ENCODE measurements at regions not wholly inside any gene's neighbourhood (a gene's known extent, or its start where the extent isn't known, plus 50 kb on each side); places are given as distances from the start of the nearest gene placed in this dataset.

DNA sequence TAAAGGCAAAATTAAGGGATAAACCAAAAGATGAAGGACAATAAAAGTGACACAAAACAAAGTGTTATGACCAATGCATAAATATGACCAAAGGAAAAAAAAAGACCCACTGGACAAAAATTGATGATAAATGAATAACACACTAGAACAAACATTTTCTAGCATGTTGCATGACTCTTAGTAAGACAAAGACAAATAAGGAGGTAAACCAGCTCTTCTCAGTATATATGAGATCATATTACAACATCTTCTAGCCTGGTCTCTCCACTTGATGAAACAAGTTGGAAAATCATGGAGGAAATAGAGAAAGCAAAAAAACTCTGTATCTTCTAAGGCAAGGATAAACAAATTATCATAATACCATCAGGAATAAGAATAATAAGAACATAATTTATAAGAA is 163.9 kb upstream of the GBE1 start:
- ChIA-PET CTCF (no interaction called here), POLR2A (no interaction called here)
- DNase-seq (ENCODE audit: extremely low spot score): no peak
- TF ChIP-seq ELF4 (IDR thresholded peaks at IDR 0.05) (no peak), LEF1 (IDR thresholded peaks at IDR 0.05; ENCODE audit: borderline replicate concordance) (no peak), HDGF (IDR thresholded peaks at IDR 0.05; ENCODE audit: borderline replicate concordance) (no peak), SP1 (IDR thresholded peaks at IDR 0.05) (no peak), FOXA1 (IDR thresholded peaks at IDR 0.05) (no peak), NFRKB (IDR thresholded peaks at IDR 0.05) (no peak), ZNF384 (IDR thresholded peaks at IDR 0.05) (no peak), SUZ12 (IDR thresholded peaks at IDR 0.05) (no peak), BHLHE40 (IDR thresholded peaks at IDR 0.05; ENCODE audit: borderline replicate concordance) (no peak), L3MBTL2 (conservative IDR thresholded peaks at IDR 0.05) (no peak), CTBP1 (IDR thresholded peaks at IDR 0.05; ENCODE audit: borderline replicate concordance) (no peak)
- TF ChIP-seq, protein P1, sequence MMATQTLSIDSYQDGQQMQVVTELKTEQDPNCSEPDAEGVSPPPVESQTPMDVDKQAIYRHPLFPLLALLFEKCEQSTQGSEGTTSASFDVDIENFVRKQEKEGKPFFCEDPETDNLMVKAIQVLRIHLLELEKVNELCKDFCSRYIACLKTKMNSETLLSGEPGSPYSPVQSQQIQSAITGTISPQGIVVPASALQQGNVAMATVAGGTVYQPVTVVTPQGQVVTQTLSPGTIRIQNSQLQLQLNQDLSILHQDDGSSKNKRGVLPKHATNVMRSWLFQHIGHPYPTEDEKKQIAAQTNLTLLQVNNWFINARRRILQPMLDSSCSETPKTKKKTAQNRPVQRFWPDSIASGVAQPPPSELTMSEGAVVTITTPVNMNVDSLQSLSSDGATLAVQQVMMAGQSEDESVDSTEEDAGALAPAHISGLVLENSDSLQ (IDR thresholded peaks at IDR 0.05): no peak

DNA sequence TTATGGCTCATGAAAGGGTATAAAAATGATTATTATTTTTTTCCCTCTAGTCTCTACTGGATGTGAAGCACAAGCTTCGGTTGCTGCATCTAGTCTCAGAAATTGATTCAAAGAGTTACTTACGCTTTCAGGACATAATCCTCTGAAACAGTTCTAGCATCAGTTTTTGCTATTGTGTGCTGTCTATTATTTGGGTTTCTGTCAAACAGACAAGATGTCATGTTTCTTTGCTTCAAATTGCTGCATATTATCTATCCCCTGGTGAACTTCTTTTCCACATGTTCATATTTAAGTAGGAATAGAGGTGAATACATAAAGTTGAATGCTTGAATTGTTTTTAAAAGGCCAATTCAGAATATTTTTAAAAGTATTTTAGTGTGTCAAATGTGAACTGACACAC is 161.6 kb upstream of the GBE1 start:
- ChIA-PET CTCF (no interaction called here), POLR2A (no interaction called here)
- TF ChIP-seq L3MBTL2 (conservative IDR thresholded peaks at IDR 0.05) (no peak), HDGF (IDR thresholded peaks at IDR 0.05; ENCODE audit: borderline replicate concordance) (no peak), FOXA1 (IDR thresholded peaks at IDR 0.05) (no peak), ZNF384 (IDR thresholded peaks at IDR 0.05) (no peak), LEF1 (IDR thresholded peaks at IDR 0.05; ENCODE audit: borderline replicate concordance) (no peak), CTBP1 (IDR thresholded peaks at IDR 0.05; ENCODE audit: borderline replicate concordance) (no peak), TARDBP (IDR thresholded peaks at IDR 0.05) (no peak), SP1 (IDR thresholded peaks at IDR 0.05) (no peak), FOXM1 (IDR thresholded peaks at IDR 0.05; ENCODE audit: borderline replicate concordance) (no peak)
- DNase-seq (ENCODE audit: extremely low spot score): no peak

DNA sequence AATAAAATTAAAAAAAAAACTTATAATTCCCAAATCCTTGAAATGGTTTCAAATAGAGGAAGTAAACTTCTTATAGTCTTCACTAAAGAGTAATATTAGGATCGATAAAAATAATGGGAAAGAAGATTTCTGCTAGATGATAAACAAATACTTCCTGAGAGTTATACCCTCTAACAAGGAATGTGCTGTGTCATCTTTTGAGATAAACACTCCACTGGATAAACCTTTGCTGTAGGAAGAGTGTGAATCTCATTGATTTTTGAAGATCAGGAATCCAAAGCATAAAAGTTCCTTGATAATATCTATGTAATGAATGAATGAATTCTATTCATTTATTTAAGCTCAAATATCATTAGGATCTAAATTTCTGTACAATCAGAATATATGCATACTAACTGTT is 161.0 kb upstream of the GBE1 start:
- ChIA-PET CTCF (no interaction called here), POLR2A (no interaction called here)
- TF ChIP-seq, protein P1 (IDR thresholded peaks at IDR 0.05): no peak
- TF ChIP-seq BHLHE40 (IDR thresholded peaks at IDR 0.05; ENCODE audit: borderline replicate concordance) (no peak), FOXM1 (IDR thresholded peaks at IDR 0.05; ENCODE audit: borderline replicate concordance) (no peak), TARDBP (IDR thresholded peaks at IDR 0.05) (no peak), FOXA1 (IDR thresholded peaks at IDR 0.05) (no peak), ARNT (IDR thresholded peaks at IDR 0.05) (no peak), ZNF384 (IDR thresholded peaks at IDR 0.05) (no peak), SP1 (IDR thresholded peaks at IDR 0.05) (no peak), CTBP1 (IDR thresholded peaks at IDR 0.05; ENCODE audit: borderline replicate concordance) (no peak), SUZ12 (IDR thresholded peaks at IDR 0.05) (no peak), LEF1 (IDR thresholded peaks at IDR 0.05; ENCODE audit: borderline replicate concordance) (no peak), L3MBTL2 (conservative IDR thresholded peaks at IDR 0.05) (no peak), NFRKB (IDR thresholded peaks at IDR 0.05) (no peak), ELF4 (IDR thresholded peaks at IDR 0.05) (no peak), HDGF (IDR thresholded peaks at IDR 0.05; ENCODE audit: borderline replicate concordance) (no peak), FOXK2 (IDR thresholded peaks at IDR 0.05) (no peak)
- DNase-seq (ENCODE audit: extremely low spot score): no peak

DNA sequence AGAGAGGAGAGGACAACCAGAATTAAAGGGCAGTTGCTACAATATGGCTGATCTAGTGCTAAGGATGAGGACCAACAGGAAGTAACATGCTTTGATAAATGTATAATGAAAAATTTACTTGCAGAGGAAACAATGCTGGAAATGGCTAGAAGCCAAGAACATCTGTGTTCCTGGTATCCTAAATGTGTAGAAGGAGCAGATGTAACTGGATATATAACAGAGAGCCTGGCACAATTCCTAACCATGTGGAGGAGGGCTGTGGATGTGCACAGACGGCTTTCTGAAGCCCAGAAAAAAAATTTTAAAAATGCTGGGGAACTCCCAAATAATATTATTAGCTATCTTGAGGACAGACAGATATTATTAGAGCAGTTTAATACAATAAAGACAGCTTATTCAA is 159.4 kb upstream of the GBE1 start:
- ChIA-PET POLR2A (no interaction called here), CTCF (no interaction called here)
- DNase-seq (ENCODE audit: extremely low spot score): no peak
- no peak for TF ChIP-seq LEF1 (IDR thresholded peaks at IDR 0.05; ENCODE audit: borderline replicate concordance)
- TF ChIP-seq HDGF (IDR thresholded peaks at IDR 0.05; ENCODE audit: borderline replicate concordance): no peak
- TF ChIP-seq, protein P1 (IDR thresholded peaks at IDR 0.05): no peak
- no peak for TF ChIP-seq L3MBTL2 (conservative IDR thresholded peaks at IDR 0.05)
- TF ChIP-seq ELF4 (IDR thresholded peaks at IDR 0.05): no peak
- no peak for TF ChIP-seq FOXA1 (IDR thresholded peaks at IDR 0.05)
- no peak for TF ChIP-seq FOXM1 (IDR thresholded peaks at IDR 0.05; ENCODE audit: borderline replicate concordance)

DNA sequence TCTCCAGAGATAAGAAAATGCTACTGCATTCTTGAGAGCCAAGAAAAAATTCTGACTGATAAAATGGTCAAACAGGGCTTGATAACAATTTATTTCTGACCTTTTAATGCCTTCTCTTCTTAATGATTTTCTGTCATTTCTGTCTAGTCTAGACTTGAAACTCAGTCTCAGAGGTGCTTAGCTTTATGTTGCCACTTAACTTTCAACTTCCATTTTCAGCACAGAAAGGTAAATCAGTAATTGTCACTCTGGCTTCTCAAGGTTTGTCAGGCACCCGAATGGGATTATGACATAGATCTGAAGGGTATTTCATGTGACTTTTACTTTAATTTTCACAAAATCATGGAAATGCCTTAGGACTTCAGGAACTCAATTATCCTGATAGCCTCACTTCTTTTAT is 155.4 kb upstream of the GBE1 start:
- ChIA-PET CTCF (no interaction called here), POLR2A (no interaction called here)
- TF ChIP-seq, protein P1 (IDR thresholded peaks at IDR 0.05): no peak
- no peak for TF ChIP-seq HDGF (IDR thresholded peaks at IDR 0.05; ENCODE audit: borderline replicate concordance)
- TF ChIP-seq FOXK2 (IDR thresholded peaks at IDR 0.05): no peak
- no peak for TF ChIP-seq TARDBP (IDR thresholded peaks at IDR 0.05)
- no peak for TF ChIP-seq FOXA1 (IDR thresholded peaks at IDR 0.05)
- no peak for TF ChIP-seq ELF4 (IDR thresholded peaks at IDR 0.05)
- TF ChIP-seq FOXM1 (IDR thresholded peaks at IDR 0.05; ENCODE audit: borderline replicate concordance): no peak
- TF ChIP-seq ARNT (IDR thresholded peaks at IDR 0.05): no peak
- TF ChIP-seq SP1 (IDR thresholded peaks at IDR 0.05): no peak
- no peak for TF ChIP-seq CTBP1 (IDR thresholded peaks at IDR 0.05; ENCODE audit: borderline replicate concordance)
- no peak for TF ChIP-seq LEF1 (IDR thresholded peaks at IDR 0.05; ENCODE audit: borderline replicate concordance)
- no peak for TF ChIP-seq L3MBTL2 (conservative IDR thresholded peaks at IDR 0.05)
- no peak for TF ChIP-seq ZNF384 (IDR thresholded peaks at IDR 0.05)
- DNase-seq (ENCODE audit: extremely low spot score): no peak

Data from HEK293T (cell line).